SIG-M5 (cell line): ENCODE measurements at regions not wholly inside any gene's neighbourhood (a gene's known extent, or its start where the extent isn't known, plus 50 kb on each side); places are given as distances from the start of the nearest gene placed in this dataset.
"Not testable (repeated sequence)": the region's sequence is repeated elsewhere in the genome, so short reads cannot be mapped to it uniquely, and the experiment has no call there.

Experiments used
- DNase-seq: peaks from one replicate; lab custom pipeline; 2025; lab: John Stamatoyannopoulos, UW

- no peak for DNase-seq
Observed at GRCh38 chr1:60664086-60664625, 418.2 kb upstream of the NFIA start.

- no peak for DNase-seq
Observed at GRCh38 chr1:60662486-60663044, 419.8 kb upstream of the NFIA start.

- no peak for DNase-seq
Observed at GRCh38 chr1:60657926-60658325, 424.4 kb upstream of the NFIA start.

GRCh38 chr1:60655679-60656355 is 426.5 kb upstream of the NFIA start:
- no peak for DNase-seq

GRCh38 chr1:60640033-60640551 is 442.3 kb upstream of the NFIA start:
- DNase-seq = not testable (repeated sequence)

- DNase-seq = no peak
Observed at GRCh38 chr1:60639287-60639686, 443.1 kb upstream of the NFIA start.

GRCh38 chr1:60637651-60638050 is 444.7 kb upstream of the NFIA start:
- no peak for DNase-seq

- DNase-seq = no peak
Observed at GRCh38 chr1:60636946-60637345, 445.4 kb upstream of the NFIA start.

GRCh38 chr1:60634106-60634505 is 448.3 kb upstream of the NFIA start:
- DNase-seq = no peak

- DNase-seq = no peak
Observed at GRCh38 chr1:60622486-60622885, 459.9 kb upstream of the NFIA start.

- no peak for DNase-seq
Observed at GRCh38 chr1:60621368-60621851, 461.0 kb upstream of the NFIA start.

GRCh38 chr1:60620087-60620486 is 462.3 kb upstream of the NFIA start:
- no peak for DNase-seq

- DNase-seq = no peak
Observed at GRCh38 chr1:60619581-60619980, 462.8 kb upstream of the NFIA start.

GRCh38 chr1:60615666-60616065 is 466.7 kb upstream of the NFIA start:
- DNase-seq = no peak

- DNase-seq = no peak
Observed at GRCh38 chr1:60612790-60613189, 469.6 kb upstream of the NFIA start.

- not testable (repeated sequence) for DNase-seq
Observed at GRCh38 chr1:60606921-60607320, 475.4 kb upstream of the NFIA start.

GRCh38 chr1:60600532-60600931 is 481.8 kb upstream of the NFIA start:
- no peak for DNase-seq

GRCh38 chr1:60599574-60599973 is 482.8 kb upstream of the NFIA start:
- DNase-seq = no peak

GRCh38 chr1:60598041-60598910 is 484.1 kb upstream of the NFIA start:
- no peak for DNase-seq

- DNase-seq = no peak
Observed at GRCh38 chr1:60596791-60597750, 485.3 kb upstream of the NFIA start.

GRCh38 chr1:60591583-60591982 is 490.8 kb upstream of the NFIA start:
- DNase-seq = no peak
